ENCODE measurements at regions not wholly inside any gene's neighbourhood (a gene's known extent, or its start where the extent isn't known, plus 50 kb on each side); places are given as distances from the start of the nearest gene placed in this dataset.
A peak's percentile ranks its signal among the peaks of the same experiment; 100 is the strongest.
"Not testable (repeated sequence)": the region's sequence is repeated elsewhere in the genome, so short reads cannot be mapped to it uniquely, and the experiment has no call there.

DNA sequence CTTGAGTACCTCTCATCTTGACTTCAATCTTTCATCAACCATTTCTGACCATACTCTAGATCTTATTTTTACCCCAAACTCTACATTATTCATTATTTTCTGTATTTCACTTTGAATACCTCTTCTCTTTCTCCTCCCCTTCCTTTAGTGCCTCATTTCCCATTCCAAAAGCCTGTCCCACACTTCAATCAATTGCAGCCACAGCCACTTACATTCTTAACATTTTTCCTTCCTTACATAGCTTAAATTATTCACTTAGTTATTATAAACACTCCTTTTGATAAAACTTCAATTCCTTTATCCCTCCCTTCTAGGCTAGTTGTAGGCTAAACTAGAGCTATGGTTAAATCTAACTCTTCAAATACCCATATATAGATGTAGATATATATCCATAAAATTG lies 344.0 kb downstream of the PRR16 start:
- POLR2A ChIA-PET = no interaction called here
- CTCF ChIA-PET = interaction anchor here (1.4 kb wide), 1 partner anchor 10 kb away, joined by 4 read pairs; no protein-coding TSS in a partner anchor
- no peak for DNase-seq (ENCODE audit: extremely low spot score)
- TF ChIP-seq, protein P1, sequence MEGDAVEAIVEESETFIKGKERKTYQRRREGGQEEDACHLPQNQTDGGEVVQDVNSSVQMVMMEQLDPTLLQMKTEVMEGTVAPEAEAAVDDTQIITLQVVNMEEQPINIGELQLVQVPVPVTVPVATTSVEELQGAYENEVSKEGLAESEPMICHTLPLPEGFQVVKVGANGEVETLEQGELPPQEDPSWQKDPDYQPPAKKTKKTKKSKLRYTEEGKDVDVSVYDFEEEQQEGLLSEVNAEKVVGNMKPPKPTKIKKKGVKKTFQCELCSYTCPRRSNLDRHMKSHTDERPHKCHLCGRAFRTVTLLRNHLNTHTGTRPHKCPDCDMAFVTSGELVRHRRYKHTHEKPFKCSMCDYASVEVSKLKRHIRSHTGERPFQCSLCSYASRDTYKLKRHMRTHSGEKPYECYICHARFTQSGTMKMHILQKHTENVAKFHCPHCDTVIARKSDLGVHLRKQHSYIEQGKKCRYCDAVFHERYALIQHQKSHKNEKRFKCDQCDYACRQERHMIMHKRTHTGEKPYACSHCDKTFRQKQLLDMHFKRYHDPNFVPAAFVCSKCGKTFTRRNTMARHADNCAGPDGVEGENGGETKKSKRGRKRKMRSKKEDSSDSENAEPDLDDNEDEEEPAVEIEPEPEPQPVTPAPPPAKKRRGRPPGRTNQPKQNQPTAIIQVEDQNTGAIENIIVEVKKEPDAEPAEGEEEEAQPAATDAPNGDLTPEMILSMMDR (IDR thresholded peaks at IDR 0.05; ENCODE audit: control extremely low read depth, extremely low read depth, low read depth, missing control alignments) = no peak

DNA sequence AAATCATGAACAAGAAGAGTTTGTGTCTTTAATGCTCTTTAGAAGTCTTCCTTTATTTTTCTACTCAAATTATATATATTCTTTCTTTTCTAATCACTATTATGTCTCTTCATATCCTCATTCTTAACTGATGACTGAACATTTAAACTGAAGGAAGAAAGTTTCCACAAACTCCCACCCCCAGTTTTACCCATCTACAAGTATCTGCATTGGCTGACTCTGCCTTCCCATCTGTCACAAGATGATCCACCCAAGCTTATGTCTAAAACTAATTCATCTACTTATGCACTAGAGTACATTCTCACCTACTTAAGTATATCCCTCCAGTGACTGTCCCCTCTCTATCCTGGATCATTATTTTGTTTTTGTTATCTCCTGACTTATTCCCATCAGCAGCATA lies 344.5 kb downstream of the PRR16 start:
- TF ChIP-seq, protein P1 (IDR thresholded peaks at IDR 0.05; ENCODE audit: control extremely low read depth, extremely low read depth, low read depth, missing control alignments) = no peak
- CTCF ChIA-PET = interaction anchor here (1.4 kb wide), 1 partner anchor 10 kb away, joined by 4 read pairs; no protein-coding TSS in a partner anchor
- DNase-seq (ENCODE audit: extremely low spot score) = no peak
- POLR2A ChIA-PET = no interaction called here

DNA sequence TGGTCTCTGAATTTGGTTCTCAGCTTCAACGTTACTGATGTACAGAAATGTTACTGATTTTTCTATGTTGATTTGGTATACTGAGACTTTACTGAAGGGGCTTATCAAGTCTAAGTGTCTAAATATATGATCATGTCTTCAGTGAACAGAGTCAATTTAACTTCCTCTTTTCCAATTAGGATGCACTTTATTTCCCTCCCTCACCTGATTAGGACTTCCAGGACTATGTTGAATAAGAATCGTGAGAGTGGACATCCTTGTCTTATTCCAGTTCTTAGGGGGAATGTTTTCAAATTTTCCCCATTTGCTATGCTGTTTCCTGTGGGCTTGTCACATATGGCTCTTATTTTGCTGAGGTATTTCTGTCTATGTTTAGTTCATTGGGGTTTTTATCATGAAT lies 349.5 kb downstream of the PRR16 start:
- DNase-seq (ENCODE audit: extremely low spot score) = no peak
- CTCF ChIA-PET = no interaction called here
- POLR2A ChIA-PET = no interaction called here
- TF ChIP-seq, protein P1 (IDR thresholded peaks at IDR 0.05; ENCODE audit: control extremely low read depth, extremely low read depth, low read depth, missing control alignments) = no peak

DNA sequence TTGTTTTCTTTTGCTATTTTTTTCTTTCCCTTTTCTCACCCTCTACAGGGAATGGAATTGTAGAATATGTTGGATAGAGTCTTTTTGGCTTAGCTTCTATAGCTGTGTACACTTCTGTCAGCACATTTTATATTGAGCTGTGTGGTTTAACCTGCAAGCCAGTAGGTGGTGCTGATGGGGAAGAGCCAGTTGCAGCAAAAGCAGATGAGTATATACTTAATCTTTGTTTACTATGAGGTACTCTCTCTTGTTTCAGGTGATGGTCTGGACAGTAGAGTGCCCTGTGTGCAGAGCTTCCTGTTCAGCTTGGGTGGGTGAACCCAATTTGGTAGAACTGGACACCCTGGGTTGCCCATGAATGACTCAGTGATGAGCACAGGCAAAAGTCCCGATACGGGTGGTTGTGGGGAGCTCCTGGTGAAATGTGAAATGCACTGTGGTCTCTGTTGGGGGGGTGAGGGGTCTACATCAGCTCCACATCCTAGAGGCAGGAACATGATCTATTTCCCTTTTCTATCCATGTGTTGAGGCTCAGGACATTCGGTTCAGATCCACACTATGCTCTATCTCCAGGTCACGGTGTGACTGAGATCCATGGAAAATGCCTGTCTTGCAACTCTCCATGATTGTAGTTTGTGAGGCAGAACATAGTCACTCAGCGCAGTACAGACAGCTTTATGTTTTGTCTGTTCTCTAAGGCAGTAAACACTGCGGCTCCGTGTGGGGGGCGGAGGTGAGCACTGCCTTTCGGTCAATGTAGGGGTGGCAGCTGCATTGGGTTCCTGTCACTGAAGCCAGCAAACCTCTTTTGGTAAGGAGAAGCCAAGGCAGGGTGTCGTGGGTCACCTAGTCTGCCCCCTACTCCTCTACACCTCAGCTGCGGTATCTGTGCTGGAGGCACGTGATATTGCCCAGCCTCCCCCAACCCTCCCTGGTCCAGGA lies 353.2 kb downstream of the PRR16 start:
- no peak for DNase-seq (ENCODE audit: extremely low spot score)
- CTCF ChIA-PET = interaction anchor here (1.0 to 1.2 kb wide), 3 partner anchors 11 to 1133 kb away, joined by 3 to 4 read pairs (median 3); no protein-coding TSS in a partner anchor
- TF ChIP-seq, protein P1 (IDR thresholded peaks at IDR 0.05; ENCODE audit: control extremely low read depth, extremely low read depth, low read depth, missing control alignments) = peak; percentile 4
- POLR2A ChIA-PET = no interaction called here

DNA sequence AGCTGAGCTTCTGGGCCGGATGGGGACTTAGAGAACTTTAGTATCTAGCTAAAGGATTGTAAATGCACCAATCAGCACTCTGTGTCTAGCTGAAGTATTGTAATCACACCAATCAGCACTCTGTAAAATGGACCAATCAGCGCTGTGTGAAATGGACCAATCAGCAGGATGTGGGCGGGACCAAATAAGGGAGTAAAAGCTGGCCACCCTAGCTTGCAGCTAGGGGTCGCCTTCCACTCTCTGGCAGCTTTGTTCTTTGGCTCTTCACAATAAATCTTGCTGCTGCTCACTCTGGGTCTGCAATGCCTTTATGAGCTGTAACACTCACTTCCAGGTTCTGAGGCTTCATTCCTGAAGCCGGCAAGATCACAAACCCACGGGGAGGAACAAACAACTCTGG lies 354.0 kb downstream of the PRR16 start:
- TF ChIP-seq, protein P1 (IDR thresholded peaks at IDR 0.05; ENCODE audit: control extremely low read depth, extremely low read depth, low read depth, missing control alignments) = no peak
- no peak for DNase-seq (ENCODE audit: extremely low spot score)
- POLR2A ChIA-PET = no interaction called here
- CTCF ChIA-PET = interaction anchor here (1.0 kb wide), 1 partner anchor 10 kb away, joined by 4 read pairs; no protein-coding TSS in a partner anchor

DNA sequence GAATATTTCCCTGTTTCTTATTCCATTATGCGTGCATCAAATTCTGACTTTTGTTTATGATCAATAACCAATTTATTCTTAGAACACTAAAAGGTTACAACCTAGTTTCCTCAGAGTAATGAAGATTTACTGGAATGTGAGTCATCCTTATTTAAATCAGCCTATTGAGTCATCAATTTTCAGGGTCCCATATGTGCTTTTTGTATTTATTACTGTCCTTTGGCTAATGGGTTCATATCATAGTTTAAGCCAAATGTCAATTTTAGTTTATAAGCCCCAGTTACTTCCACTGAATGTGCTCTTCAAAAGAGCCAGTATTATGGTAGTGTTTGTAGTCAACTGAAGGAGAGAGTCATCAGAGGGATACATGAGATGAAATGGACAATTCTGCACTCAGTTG lies 359.2 kb downstream of the PRR16 start:
- TF ChIP-seq, protein P1 (IDR thresholded peaks at IDR 0.05; ENCODE audit: control extremely low read depth, extremely low read depth, low read depth, missing control alignments) = no peak
- ChIA-PET POLR2A (no interaction called here), CTCF (no interaction called here)
- no peak for DNase-seq (ENCODE audit: extremely low spot score)

DNA sequence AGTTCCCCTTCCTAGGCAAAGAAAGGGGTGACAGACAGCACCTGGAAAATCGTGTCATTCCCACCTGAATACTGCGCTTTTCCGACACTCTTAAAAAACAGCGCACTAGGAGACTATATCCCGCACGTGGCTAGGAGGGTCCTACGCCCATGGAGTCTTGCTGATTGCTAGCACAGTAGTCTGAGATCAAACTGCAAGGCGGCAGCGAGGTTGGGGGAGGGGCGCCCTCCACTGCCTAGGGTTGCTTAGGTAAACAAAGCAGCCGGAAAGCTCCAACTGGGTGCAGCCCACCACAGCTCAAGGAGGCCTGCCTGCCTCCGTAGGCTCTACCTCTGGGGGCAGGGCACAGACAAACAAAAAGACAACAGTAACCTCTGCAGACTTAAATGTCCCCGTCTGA lies 367.5 kb downstream of the PRR16 start:
- DNase-seq (ENCODE audit: extremely low spot score); CTCF ChIA-PET; POLR2A ChIA-PET: not testable (repeated sequence)

All from GM10248 (cell line).